PC-3 (cell line): ENCODE measurements at regions not wholly inside any gene's neighbourhood (a gene's known extent, or its start where the extent isn't known, plus 50 kb on each side); places are given as distances from the start of the nearest gene placed in this dataset.

Source experiments
- EZH2 ChIP-seq: fragments of 300-600 bp; sonication (generic); IDR thresholded peaks from one replicate; pipeline ENCODE4 v1.6.1; 2017; ENCODE audit warnings: antibody characterized with exemption, mild to moderate bottlenecking, low read length; ENCODE audit not compliant: unreplicated experiment
- EZH2phosphoT487 ChIP-seq: fragments of 300-600 bp; sonication (generic); IDR thresholded peaks from 2 replicates; pipeline ENCODE4 v1.6.1; 2018; ENCODE audit warnings: mild to moderate bottlenecking, antibody characterized with exemption, low read length, borderline replicate concordance

DNA sequence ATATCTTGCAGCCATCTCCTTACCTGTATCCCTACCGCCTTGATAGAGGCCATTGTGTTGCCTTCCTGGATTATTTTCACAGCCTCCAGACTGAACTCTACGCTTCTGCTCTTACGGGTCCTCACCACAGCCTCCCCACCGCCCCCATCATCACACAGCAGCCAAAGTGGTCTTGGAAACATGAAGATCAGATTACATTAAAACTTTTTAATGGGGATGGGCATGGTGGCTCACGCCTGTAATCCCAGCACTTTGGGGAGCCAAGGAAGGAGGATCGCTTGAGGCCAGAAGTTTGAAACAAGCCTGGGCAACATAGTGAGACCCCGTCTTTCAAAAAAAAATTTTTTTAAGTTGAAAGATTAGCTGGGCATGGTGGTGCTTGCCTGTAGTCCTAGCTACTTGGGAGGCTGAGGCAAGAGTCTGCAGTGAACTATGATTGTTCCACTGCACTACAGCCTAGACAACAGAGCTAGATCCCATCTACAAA lies 150.5 kb downstream of the NPIPB5 start:
- no peak for TF ChIP-seq EZH2phosphoT487
- no peak for TF ChIP-seq EZH2
